Peyer's patch (tissue), 4 donors: ENCODE measurements at regions not wholly inside any gene's neighbourhood (a gene's known extent, or its start where the extent isn't known, plus 50 kb on each side); places are given as distances from the start of the nearest gene placed in this dataset.

Experiments used
- CTCF ChIP-seq, 6 experiments: fragments of 450-650 bp in 4 of 6; fragments of 200-600 bp in 2 of 6; sonication (generic) in 1 of 6; IDR thresholded peaks; one replicate each; pipeline ENCODE4 v1.5.1; 2017 to 2019; ENCODE audit warnings: antibody characterized with exemption in 6 of 6, mild to moderate bottlenecking in 3 of 6, moderate library complexity in 1 of 6
- POLR2A ChIP-seq, 2 donors: fragments of 450-650 bp; IDR thresholded peaks; one replicate each; pipeline ENCODE4 v1.5.1; 2017; ENCODE audit warnings: antibody characterized with exemption in 2 of 2, mild to moderate bottlenecking in 2 of 2, moderate library complexity in 2 of 2

- no peak for TF ChIP-seq POLR2A (IDR thresholded peaks at IDR 0.05)
- no peak for TF ChIP-seq CTCF (IDR thresholded peaks at IDR 0.05)
These were observed 625.8 kb downstream of the OTOL1 start for GRCh38 chr3:162122405-162122804.
